HEK293 (cell line): ENCODE measurements at regions not wholly inside any gene's neighbourhood (a gene's known extent, or its start where the extent isn't known, plus 50 kb on each side); places are given as distances from the start of the nearest gene placed in this dataset.

Source experiments
- CTCF ChIA-PET: fragments of 350-600 bp; formaldehyde crosslinking; extraction: SDS; loops from one replicate; lab custom pipeline; 2021; ENCODE audit warnings: antibody characterized with exemption; lab: Yijun Ruan, JAX
- POLR2A ChIA-PET: fragments of 300-600 bp; formaldehyde crosslinking; extraction: SDS; loops from one replicate; lab custom pipeline; 2020; ENCODE audit warnings: antibody characterized with exemption, inconsistent platforms; lab: Yijun Ruan, JAX
- H3K27ac ChIP-seq: fragments of 200-500 bp; sonication (Bioruptor generic); 2 replicates; pipeline ENCODE4 v1.5.1; 2014; ENCODE audit warnings: low read depth, low read length, control low read depth, inconsistent platforms; ENCODE audit errors: extremely low read depth
- H3K36me3 ChIP-seq, 2 experiments: fragments of 200-500 bp in 1 of 2; sonication (Bioruptor generic) in 1 of 2; 1 replicate in 1 of 2; 2 replicates in 1 of 2; pipeline ENCODE4 v1.5.1; 2014 to 2017; ENCODE audit warnings: inconsistent platforms in 2 of 2, low read length in 2 of 2; ENCODE audit not compliant: control insufficient read depth in 2 of 2, insufficient read depth in 1 of 2
- H3K4me1 ChIP-seq: fragments of 200-500 bp; sonication (Bioruptor generic); 2 replicates; pipeline ENCODE4 v1.5.1; 2014; ENCODE audit warnings: mild to moderate bottlenecking, low read length, inconsistent platforms; ENCODE audit not compliant: control insufficient read depth, insufficient read depth
- H3K4me3 ChIP-seq: 2 replicates; pipeline ENCODE4 v1.5.1; 2011; ENCODE audit warnings: low read depth, mild to moderate bottlenecking, control low read depth, low read length, moderate library complexity
- H3K9me3 ChIP-seq: fragments of 200-500 bp; sonication (Bioruptor generic); 2 replicates; pipeline ENCODE4 v1.5.1; 2014; ENCODE audit warnings: low read depth, low read length, inconsistent platforms; ENCODE audit not compliant: control insufficient read depth, insufficient read depth
- AEBP2 ChIP-seq: fragments of 450-650 bp; formaldehyde crosslinking; IDR thresholded peaks from 2 replicates; pipeline ENCODE4 v1.5.1; 2016; ENCODE audit warnings: missing biosample characterization, missing genetic modification characterization, borderline replicate concordance
- MYNN ChIP-seq: fragments of 450-650 bp; formaldehyde crosslinking; IDR thresholded peaks from 2 replicates; pipeline ENCODE4 v1.5.1; 2016; ENCODE audit warnings: missing biosample characterization, missing genetic modification characterization, borderline replicate concordance
- PRDM1 ChIP-seq: fragments of 450-650 bp; formaldehyde crosslinking; IDR thresholded peaks from 2 replicates; pipeline ENCODE4; 2016; ENCODE audit warnings: missing biosample characterization, missing genetic modification characterization
- TRIM28 ChIP-seq: IDR thresholded peaks from 2 replicates; pipeline ENCODE4 v1.6.1; 2011; ENCODE audit warnings: low read length, control low read depth, borderline replicate concordance
- YY1 ChIP-seq: fragments of 450-650 bp; formaldehyde crosslinking; IDR thresholded peaks from 2 replicates; pipeline ENCODE4 v1.5.1; 2018; ENCODE audit warnings: missing biosample characterization, missing genetic modification characterization
- ZBTB6 ChIP-seq: fragments of 450-650 bp; formaldehyde crosslinking; IDR thresholded peaks from 2 replicates; pipeline ENCODE4 v1.5.1; 2017; ENCODE audit warnings: missing biosample characterization, missing genetic modification characterization
- ZEB2 ChIP-seq: fragments of 450-650 bp; formaldehyde crosslinking; IDR thresholded peaks from 2 replicates; pipeline ENCODE4 v1.5.1; 2016; ENCODE audit warnings: missing biosample characterization, missing genetic modification characterization
- ZNF132 ChIP-seq: fragments of 450-650 bp; formaldehyde crosslinking; IDR thresholded peaks from 2 replicates; pipeline ENCODE4 v1.5.1; 2017; ENCODE audit warnings: missing biosample characterization, missing genetic modification characterization, borderline replicate concordance
- ZNF146 ChIP-seq: fragments of 450-650 bp; formaldehyde crosslinking; IDR thresholded peaks from 2 replicates; pipeline ENCODE4 v1.5.1; 2016; ENCODE audit warnings: missing biosample characterization, missing genetic modification characterization
- ZNF19 ChIP-seq: fragments of 450-650 bp; formaldehyde crosslinking; IDR thresholded peaks from 2 replicates; pipeline ENCODE4; 2016; ENCODE audit warnings: missing biosample characterization, missing genetic modification characterization, low read depth
- ZNF2 ChIP-seq: fragments of 450-650 bp; formaldehyde crosslinking; IDR thresholded peaks from 2 replicates; pipeline ENCODE4 v1.5.1; 2016; ENCODE audit warnings: missing biosample characterization, missing genetic modification characterization
- ZNF202 ChIP-seq: fragments of 450-650 bp; formaldehyde crosslinking; IDR thresholded peaks from 2 replicates; pipeline ENCODE4 v1.5.1; 2016; ENCODE audit warnings: missing biosample characterization, missing genetic modification characterization, borderline replicate concordance
- ZNF214 ChIP-seq: fragments of 450-650 bp; formaldehyde crosslinking; IDR thresholded peaks from 2 replicates; pipeline ENCODE4 v1.5.1; 2017; ENCODE audit warnings: missing biosample characterization, mild to moderate bottlenecking, missing genetic modification characterization, borderline replicate concordance
- ZNF239 ChIP-seq: fragments of 450-650 bp; formaldehyde crosslinking; IDR thresholded peaks from 2 replicates; pipeline ENCODE4 v1.5.1; 2016; ENCODE audit warnings: missing biosample characterization, missing genetic modification characterization
- ZNF341 ChIP-seq: fragments of 450-650 bp; formaldehyde crosslinking; IDR thresholded peaks from 2 replicates; pipeline ENCODE4; 2016; ENCODE audit warnings: low read depth, missing biosample characterization, missing genetic modification characterization
- ZNF350 ChIP-seq: fragments of 450-650 bp; formaldehyde crosslinking; IDR thresholded peaks from 2 replicates; pipeline ENCODE4 v1.5.0; 2017; ENCODE audit warnings: missing biosample characterization, mild to moderate bottlenecking, missing genetic modification characterization
- ZNF518A ChIP-seq: fragments of 450-650 bp; formaldehyde crosslinking; conservative IDR thresholded peaks from 2 replicates; pipeline ENCODE4 v1.5.1; 2016; ENCODE audit warnings: low read depth, missing biosample characterization, missing genetic modification characterization
- ZNF596 ChIP-seq: fragments of 450-650 bp; IDR thresholded peaks from 2 replicates; pipeline ENCODE4 v1.5.0; 2018; ENCODE audit warnings: missing biosample characterization, mild to moderate bottlenecking, missing genetic modification characterization, moderate library complexity
- ZNF621 ChIP-seq: fragments of 450-650 bp; formaldehyde crosslinking; IDR thresholded peaks from 2 replicates; pipeline ENCODE4 v1.5.1; 2017; ENCODE audit warnings: missing biosample characterization, missing genetic modification characterization
- ZNF623 ChIP-seq: fragments of 450-650 bp; formaldehyde crosslinking; IDR thresholded peaks from 2 replicates; pipeline ENCODE4 v1.5.1; 2016; ENCODE audit warnings: missing biosample characterization, missing genetic modification characterization
- ZNF645 ChIP-seq: fragments of 450-650 bp; formaldehyde crosslinking; IDR thresholded peaks from 2 replicates; pipeline ENCODE4; 2016; ENCODE audit warnings: missing biosample characterization, missing genetic modification characterization
- ZNF654 ChIP-seq: fragments of 450-650 bp; formaldehyde crosslinking; IDR thresholded peaks from 2 replicates; pipeline ENCODE4 v1.5.1; 2016; ENCODE audit warnings: low read depth, missing biosample characterization, missing genetic modification characterization
- ZNF660 ChIP-seq: fragments of 450-650 bp; IDR thresholded peaks from 2 replicates; pipeline ENCODE4 v1.5.1; 2018; ENCODE audit warnings: missing biosample characterization, mild to moderate bottlenecking, missing genetic modification characterization
- ZNF664 ChIP-seq: fragments of 450-650 bp; formaldehyde crosslinking; IDR thresholded peaks from 2 replicates; pipeline ENCODE4 v1.5.1; 2016; ENCODE audit warnings: missing biosample characterization, missing genetic modification characterization
- ZNF768 ChIP-seq: fragments of 450-650 bp; formaldehyde crosslinking; IDR thresholded peaks from 2 replicates; pipeline ENCODE4 v1.5.1; 2018; ENCODE audit warnings: missing biosample characterization, mild to moderate bottlenecking, missing genetic modification characterization
- ZSCAN16 ChIP-seq: fragments of 450-650 bp; formaldehyde crosslinking; IDR thresholded peaks from 2 replicates; pipeline ENCODE4 v1.5.1; 2016; ENCODE audit warnings: missing biosample characterization, missing genetic modification characterization
- ZXDB ChIP-seq: fragments of 450-650 bp; formaldehyde crosslinking; IDR thresholded peaks from 2 replicates; pipeline ENCODE4 v1.5.1; 2016; ENCODE audit warnings: missing biosample characterization, missing genetic modification characterization

GRCh38 chr6:144597511-144597910 is 312.4 kb downstream of the UTRN start (continued):
- TF ChIP-seq ZNF518A (tag by site-specific recombination) (no peak), ZNF645 (no peak), ZNF768 (tag by site-specific recombination) (no peak), ZNF623 (tag by site-specific recombination) (no peak), ZNF202 (tag by site-specific recombination) (no peak), ZNF132 (tag by site-specific recombination) (no peak)

- TF ChIP-seq ZNF660 (tag by site-specific recombination) (no peak), PRDM1 (tag by site-specific recombination) (peak; percentile 29; the same call in 1 of the 2 replicates)
- Histone ChIP-seq H3K27ac (no peak overlapping the region), H3K36me3 (no peaks in the 10 kb centered on the region), H3K9me3 (no peaks in the 10 kb centered on the region), H3K4me1 (no peaks in the 10 kb centered on the region), H3K4me3 (no peak overlapping the region)
- ChIA-PET CTCF (interaction anchor here (0.9 to 1.9 kb wide), 3 partner anchors 12 to 15 kb away, joined by 3 to 8 read pairs (median 4); no protein-coding TSS in a partner anchor), POLR2A (no interaction called here)
Measured at GRCh38 chr6:144599615-144600014, 314.5 kb downstream of the UTRN start.

- ChIA-PET CTCF (interaction anchor here (1.9 kb wide), 1 partner anchor 16 kb away, joined by 8 read pairs; no protein-coding TSS in a partner anchor), POLR2A (no interaction called here)
- Histone ChIP-seq H3K4me3 (no peak overlapping the region), H3K27ac (no peak overlapping the region), H3K36me3 (no peaks in the 10 kb centered on the region), H3K9me3 (no peaks in the 10 kb centered on the region), H3K4me1 (no peaks in the 10 kb centered on the region)
- TF ChIP-seq ZNF214: no peak
- TF ChIP-seq ZBTB6: no peak
- TF ChIP-seq AEBP2 (tag by site-specific recombination): no peak
- TF ChIP-seq YY1 (tag by site-specific recombination): no peak
- TF ChIP-seq ZNF341: no peak
- no peak for TF ChIP-seq ZNF621 (tag by site-specific recombination)
- no peak for TF ChIP-seq ZNF2 (tag by site-specific recombination)
- TF ChIP-seq ZXDB (tag by site-specific recombination): no peak
- TF ChIP-seq ZNF350 (tag by site-specific recombination): no peak
- TF ChIP-seq ZSCAN16: no peak
- no peak for TF ChIP-seq ZNF19 (tag by site-specific recombination)
- no peak for TF ChIP-seq ZNF596 (tag by site-specific recombination)
- no peak for TF ChIP-seq TRIM28
- TF ChIP-seq MYNN (tag by site-specific recombination): no peak
- TF ChIP-seq ZNF239 (tag by site-specific recombination): no peak
- TF ChIP-seq ZNF654 (tag by site-specific recombination): no peak
- no peak for TF ChIP-seq ZNF664 (tag by site-specific recombination)
- TF ChIP-seq ZNF146 (tag by site-specific recombination): no peak
- no peak for TF ChIP-seq ZEB2 (tag by site-specific recombination)
Measured at GRCh38 chr6:144601221-144601620, 316.1 kb downstream of the UTRN start.
